Tibial nerve (tissue), 4 donors: ENCODE measurements at regions not wholly inside any gene's neighbourhood (a gene's known extent, or its start where the extent isn't known, plus 50 kb on each side); places are given as distances from the start of the nearest gene placed in this dataset.
"Not testable (repeated sequence)": the region's sequence is repeated elsewhere in the genome, so short reads cannot be mapped to it uniquely, and the experiment has no call there.

Source experiments
- DNase-seq, 2 donors: peaks; one replicate each; pipeline ENCODE4 v3.0.0-alpha.2; 2019; ENCODE audit warnings: low spot score in 2 of 2
- H3K27ac ChIP-seq, 4 donors: fragments of 200-600 bp; sonication (generic) in 3 of 4; one replicate each; pipeline ENCODE4 v1.5.1; 2017 to 2019; ENCODE audit warnings: mild to moderate bottlenecking in 1 of 4
- H3K27me3 ChIP-seq, 2 donors: fragments of 200-600 bp; sonication (generic) in 1 of 2; one replicate each; pipeline versions ENCODE4 v1.5.1 to v1.6.0; 2017 to 2019
- H3K36me3 ChIP-seq, 3 donors: fragments of 200-600 bp; sonication (generic); one replicate each; pipeline ENCODE4 v1.5.1; 2018 to 2019
- H3K4me1 ChIP-seq, 4 donors: fragments of 200-600 bp; sonication (generic) in 3 of 4; one replicate each; pipeline ENCODE4 v1.5.1; 2017 to 2019
- H3K4me3 ChIP-seq, 4 donors: fragments of 200-600 bp; sonication (generic) in 3 of 4; one replicate each; pipeline ENCODE4 v1.5.1; 2017 to 2019; ENCODE audit warnings: mild to moderate bottlenecking in 1 of 4, moderate library complexity in 1 of 4
- H3K9me3 ChIP-seq, 4 donors: fragments of 200-600 bp; sonication (generic) in 3 of 4; one replicate each; pipeline ENCODE4 v1.5.1; 2017 to 2019
- CTCF ChIP-seq, 5 experiments: fragments of 200-600 bp in 3 of 5; fragments of 450-650 bp in 2 of 5; sonication (generic) in 3 of 5; IDR thresholded peaks; one replicate each; pipeline ENCODE4 v1.5.1; 2016 to 2019; ENCODE audit warnings: antibody characterized with exemption in 5 of 5, mild to moderate bottlenecking in 3 of 5, moderate library complexity in 2 of 5
- EP300 ChIP-seq, 2 donors: sonication (generic); formaldehyde crosslinking; IDR thresholded peaks; one replicate each; pipeline ENCODE4 v1.6.1; 2017; ENCODE audit warnings: antibody characterized with exemption in 2 of 2, mild to moderate bottlenecking in 1 of 2
- POLR2A ChIP-seq, 2 donors: fragments of 450-650 bp; IDR thresholded peaks; one replicate each; pipeline ENCODE4 v1.6.1; 2017; ENCODE audit warnings: antibody characterized with exemption in 2 of 2, mild to moderate bottlenecking in 2 of 2, moderate library complexity in 2 of 2
- WGBS, 2 donors: methylation state at CpG; one replicate each; pipeline ENCODE4 v1.1.5; 2018; 5-methylcytosine and 5-hydroxymethylcytosine counted together

GRCh38 chr3:95826419-95826818 lies 988.0 kb upstream of the EPHA6 start:
- TF ChIP-seq CTCF (IDR thresholded peaks at IDR 0.05): no peak
- TF ChIP-seq EP300 (IDR thresholded peaks at IDR 0.05): no peak
- no peak for TF ChIP-seq POLR2A (IDR thresholded peaks at IDR 0.05)
- no peaks in the 10 kb centered on the region for H3K4me1 ChIP-seq
- no peak for DNase-seq

GRCh38 chr3:95832146-95832545 lies 982.2 kb upstream of the EPHA6 start:
- DNase-seq: no peak
- H3K36me3 ChIP-seq: no peaks in the 10 kb centered on the region
- no peaks in the 10 kb centered on the region for H3K4me1 ChIP-seq
- H3K9me3 ChIP-seq: peaks cover 0 to 11% (median 1%) of the 10 kb centered on the region in 4 donors
- no peak overlapping the region for H3K27ac ChIP-seq
- H3K4me3 ChIP-seq: no peak overlapping the region
- TF ChIP-seq POLR2A (IDR thresholded peaks at IDR 0.05): no peak
- TF ChIP-seq EP300 (IDR thresholded peaks at IDR 0.05): no peak
- TF ChIP-seq CTCF (IDR thresholded peaks at IDR 0.05): no peak
- no peaks in the 10 kb centered on the region for H3K27me3 ChIP-seq

More at GRCh38 chr3:95826419-95826818, 988.0 kb upstream of the EPHA6 start:
- Histone ChIP-seq H3K4me3 (no peak overlapping the region), H3K27me3 (no peaks in the 10 kb centered on the region), H3K27ac (no peak overlapping the region), H3K36me3 (no peaks in the 10 kb centered on the region), H3K9me3 (no peaks in the 10 kb centered on the region)
- 80 to 83% methylated on average over 2 of the region's 2 CpGs for WGBS, 2 donors

GRCh38 chr3:95860628-95861027 lies 953.8 kb upstream of the EPHA6 start:
- H3K4me3 ChIP-seq, H3K27ac ChIP-seq, H3K36me3 ChIP-seq, H3K4me1 ChIP-seq, DNase-seq, H3K27me3 ChIP-seq: not testable (repeated sequence)
- H3K9me3 ChIP-seq: peaks cover 0 to 19% (median 0%) of the 10 kb centered on the region in 4 donors
- 92 to 96% methylated on average over 9 of the region's 9 CpGs for WGBS, 2 donors

- no peak overlapping the region for H3K27ac ChIP-seq
- H3K9me3 ChIP-seq: no peaks in the 10 kb centered on the region
- no peak for TF ChIP-seq CTCF (IDR thresholded peaks at IDR 0.05)
- TF ChIP-seq EP300 (IDR thresholded peaks at IDR 0.05): no peak
- WGBS, 2 donors: 38 to 70% methylated on average over 1 of the region's 1 CpG
- H3K27me3 ChIP-seq: no peaks in the 10 kb centered on the region
- no peak for DNase-seq
- H3K4me3 ChIP-seq: no peak overlapping the region
- no peaks in the 10 kb centered on the region for H3K4me1 ChIP-seq
- H3K36me3 ChIP-seq: no peaks in the 10 kb centered on the region
These were observed 930.6 kb upstream of the EPHA6 start for GRCh38 chr3:95883801-95884200.

GRCh38 chr3:95886616-95887015 lies 927.8 kb upstream of the EPHA6 start:
- WGBS, 2 donors: 94 to 97% methylated on average over 1 of the region's 1 CpG
- Histone ChIP-seq H3K36me3 (no peaks in the 10 kb centered on the region), H3K27me3 (no peaks in the 10 kb centered on the region)

More at GRCh38 chr3:95886616-95887015, 927.8 kb upstream of the EPHA6 start:
- Histone ChIP-seq H3K4me3 (no peak overlapping the region), H3K4me1 (no peaks in the 10 kb centered on the region), H3K27ac (no peak overlapping the region), H3K9me3 (no peaks in the 10 kb centered on the region)
- no peak for TF ChIP-seq EP300 (IDR thresholded peaks at IDR 0.05)
- no peak for TF ChIP-seq POLR2A (IDR thresholded peaks at IDR 0.05)
- no peak for TF ChIP-seq CTCF (IDR thresholded peaks at IDR 0.05)
- DNase-seq: no peak
